Neural cell (in vitro differentiated cells): ENCODE measurements at regions not wholly inside any gene's neighbourhood (a gene's known extent, or its start where the extent isn't known, plus 50 kb on each side); places are given as distances from the start of the nearest gene placed in this dataset.

Experiments
- REST ChIP-seq: IDR thresholded peaks from 2 replicates; pipeline ENCODE4 v1.6.1; 2012; ENCODE audit warnings: borderline replicate concordance
- TF ChIP-seq, protein P1 (sequence below): fragments of 450-650 bp; IDR thresholded peaks from 2 replicates; pipeline ENCODE4 v1.5.1; 2014; ENCODE audit warnings: antibody characterized with exemption, mild to moderate bottlenecking, moderate library complexity; ENCODE audit not compliant: poor library complexity, severe bottlenecking

DNA sequence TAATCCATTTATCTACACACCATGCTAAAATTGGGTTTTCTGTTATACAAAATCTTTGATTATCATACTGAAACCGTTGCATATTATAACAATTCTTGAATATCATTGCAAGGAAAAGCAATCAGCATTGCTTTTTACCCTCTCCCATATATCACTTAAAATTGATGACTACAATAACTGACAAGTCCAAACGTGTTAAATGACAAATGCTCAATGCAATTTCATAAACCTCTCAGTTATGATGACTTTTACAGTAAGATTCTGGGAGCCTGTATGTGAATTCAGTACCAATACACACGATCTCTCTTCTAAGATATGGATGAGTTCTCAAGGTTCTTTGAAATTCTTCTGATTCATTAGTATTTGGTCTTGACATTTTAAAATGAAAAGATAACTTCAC is 368.5 kb upstream of the TRIB2 start:
- no peak for TF ChIP-seq REST
- TF ChIP-seq, protein P1, sequence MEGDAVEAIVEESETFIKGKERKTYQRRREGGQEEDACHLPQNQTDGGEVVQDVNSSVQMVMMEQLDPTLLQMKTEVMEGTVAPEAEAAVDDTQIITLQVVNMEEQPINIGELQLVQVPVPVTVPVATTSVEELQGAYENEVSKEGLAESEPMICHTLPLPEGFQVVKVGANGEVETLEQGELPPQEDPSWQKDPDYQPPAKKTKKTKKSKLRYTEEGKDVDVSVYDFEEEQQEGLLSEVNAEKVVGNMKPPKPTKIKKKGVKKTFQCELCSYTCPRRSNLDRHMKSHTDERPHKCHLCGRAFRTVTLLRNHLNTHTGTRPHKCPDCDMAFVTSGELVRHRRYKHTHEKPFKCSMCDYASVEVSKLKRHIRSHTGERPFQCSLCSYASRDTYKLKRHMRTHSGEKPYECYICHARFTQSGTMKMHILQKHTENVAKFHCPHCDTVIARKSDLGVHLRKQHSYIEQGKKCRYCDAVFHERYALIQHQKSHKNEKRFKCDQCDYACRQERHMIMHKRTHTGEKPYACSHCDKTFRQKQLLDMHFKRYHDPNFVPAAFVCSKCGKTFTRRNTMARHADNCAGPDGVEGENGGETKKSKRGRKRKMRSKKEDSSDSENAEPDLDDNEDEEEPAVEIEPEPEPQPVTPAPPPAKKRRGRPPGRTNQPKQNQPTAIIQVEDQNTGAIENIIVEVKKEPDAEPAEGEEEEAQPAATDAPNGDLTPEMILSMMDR, result no peak
